ENCODE measurements at regions not wholly inside any gene's neighbourhood (a gene's known extent, or its start where the extent isn't known, plus 50 kb on each side); places are given as distances from the start of the nearest gene placed in this dataset.
"Not testable (repeated sequence)": the region's sequence is repeated elsewhere in the genome, so short reads cannot be mapped to it uniquely, and the experiment has no call there.

DNA sequence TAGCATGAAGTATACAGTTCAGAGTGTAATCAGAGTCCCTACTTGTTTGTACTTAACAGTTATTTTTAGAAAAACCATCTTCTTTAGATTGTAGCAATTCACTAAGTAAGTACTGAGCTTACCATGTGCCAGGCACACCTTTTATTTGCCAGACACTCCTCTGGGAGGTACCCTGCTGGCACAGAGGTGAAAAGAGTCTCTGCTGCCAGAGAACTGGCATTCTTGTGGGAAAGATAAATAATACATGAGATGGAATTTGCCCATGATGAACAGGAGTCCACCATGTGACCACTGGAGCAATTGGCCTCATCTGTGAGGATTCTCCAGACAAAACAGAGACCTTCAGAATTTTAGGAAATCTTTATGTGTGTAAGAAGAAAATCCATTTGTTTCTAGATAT is 199.3 kb upstream of the SLC16A7 start:
- H3K4me3 Mint-ChIP-seq: no peak overlapping the region
- peaks cover 0 to 3% (median 1%) of the 10 kb centered on the region in 6 donors for H3K9me3 Mint-ChIP-seq
- H3K4me1 Mint-ChIP-seq: no peaks in the 10 kb centered on the region
- H3K36me3 Mint-ChIP-seq: no peaks in the 10 kb centered on the region
- H3K27me3 Mint-ChIP-seq (ENCODE audit: low read depth in 3 of 3): peaks cover 0 to 3% (median under 1%) of the 10 kb centered on the region in 3 donors
- no peak for DNase-seq
- no peak overlapping the region for H3K27ac Mint-ChIP-seq

DNA sequence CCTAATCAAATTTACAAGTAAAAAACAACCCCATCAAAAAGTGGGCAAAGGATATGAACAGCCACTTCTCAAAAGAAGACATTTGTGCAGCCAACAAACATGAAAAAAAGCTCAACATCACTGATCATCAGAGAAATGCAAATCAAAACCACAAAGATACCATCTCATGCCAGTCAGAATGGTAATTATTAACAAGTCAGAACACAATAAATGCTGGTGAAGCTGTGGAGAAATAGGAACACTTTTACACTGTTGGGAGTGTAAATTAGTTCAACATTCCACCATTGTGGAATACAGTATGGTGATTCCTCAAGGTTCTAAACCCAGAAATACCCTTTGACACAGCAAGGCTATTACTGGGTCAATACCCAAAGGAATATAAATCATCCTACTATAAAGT is 200.5 kb upstream of the SLC16A7 start:
- not testable (repeated sequence) for H3K9me3 Mint-ChIP-seq; H3K36me3 Mint-ChIP-seq; H3K4me3 Mint-ChIP-seq; H3K27me3 Mint-ChIP-seq (ENCODE audit: low read depth in 3 of 3); DNase-seq; H3K4me1 Mint-ChIP-seq; H3K27ac Mint-ChIP-seq

DNA sequence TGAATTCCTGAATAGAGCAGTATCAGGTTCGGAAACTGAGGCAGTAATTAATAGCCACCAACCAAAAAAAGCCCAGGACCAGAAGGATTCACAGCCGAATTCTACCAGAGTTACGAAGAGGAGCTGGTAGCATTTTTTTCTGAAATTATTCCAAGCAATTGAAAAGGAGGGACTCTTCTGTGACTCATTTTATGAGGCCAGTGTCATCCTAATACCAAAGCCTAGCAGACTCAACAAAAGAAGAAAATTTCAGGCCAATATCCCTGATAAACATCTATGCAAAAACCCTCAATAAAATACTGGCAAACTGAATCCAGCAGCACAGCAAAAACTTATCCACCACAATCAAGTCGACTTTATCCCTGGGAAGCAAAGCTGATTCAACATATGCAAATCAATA is 202.3 kb upstream of the SLC16A7 start:
- no peak overlapping the region for H3K4me3 Mint-ChIP-seq
- DNase-seq: no peak
- no peak overlapping the region for H3K27ac Mint-ChIP-seq
- peaks cover 0 to 4% (median 3%) of the 10 kb centered on the region in 6 donors for H3K9me3 Mint-ChIP-seq
- H3K36me3 Mint-ChIP-seq: no peaks in the 10 kb centered on the region
- H3K27me3 Mint-ChIP-seq (ENCODE audit: low read depth in 3 of 3): peaks cover 0 to 5% (median 0%) of the 10 kb centered on the region in 3 donors
- H3K4me1 Mint-ChIP-seq: no peaks in the 10 kb centered on the region

DNA sequence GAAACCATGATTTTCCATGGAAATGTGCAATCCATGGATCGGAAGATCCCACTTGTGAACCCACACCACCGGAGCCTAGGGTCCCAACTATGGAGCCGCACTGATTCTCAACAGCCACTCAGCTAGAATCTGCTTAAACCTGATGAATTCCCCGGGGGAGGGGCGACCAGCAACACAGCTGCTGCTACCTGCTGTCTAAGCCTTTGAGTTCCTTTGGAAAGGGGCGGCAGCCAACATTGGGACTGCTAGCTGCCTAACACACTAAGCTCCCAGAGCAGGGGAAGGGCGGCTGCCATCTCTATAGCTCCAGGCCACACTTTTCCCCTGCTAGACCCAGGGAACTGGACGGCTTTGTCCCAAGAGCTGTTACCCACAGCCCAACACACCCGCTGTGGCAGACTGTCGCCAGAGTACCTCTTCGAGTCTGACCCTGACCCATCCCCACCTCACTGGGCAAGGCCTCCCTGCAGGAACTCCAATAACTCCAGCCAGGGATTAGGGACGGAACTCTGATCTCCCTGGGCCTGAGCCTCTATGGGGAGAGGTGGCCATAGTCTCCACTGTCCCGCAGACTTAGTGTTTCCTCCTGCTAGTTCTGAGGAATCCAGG is 205.8 kb upstream of the SLC16A7 start:
- Mint-ChIP-seq H3K4me3 (no peak overlapping the region), H3K27ac (no peak overlapping the region), H3K4me1 (no peaks in the 10 kb centered on the region), H3K36me3 (no peaks in the 10 kb centered on the region), H3K27me3 (ENCODE audit: low read depth in 3 of 3) (peaks cover 0 to 5% (median 0%) of the 10 kb centered on the region in 3 donors), H3K9me3 (peaks cover 0 to 4% (median 1%) of the 10 kb centered on the region in 6 donors)
- no peak for DNase-seq

DNA sequence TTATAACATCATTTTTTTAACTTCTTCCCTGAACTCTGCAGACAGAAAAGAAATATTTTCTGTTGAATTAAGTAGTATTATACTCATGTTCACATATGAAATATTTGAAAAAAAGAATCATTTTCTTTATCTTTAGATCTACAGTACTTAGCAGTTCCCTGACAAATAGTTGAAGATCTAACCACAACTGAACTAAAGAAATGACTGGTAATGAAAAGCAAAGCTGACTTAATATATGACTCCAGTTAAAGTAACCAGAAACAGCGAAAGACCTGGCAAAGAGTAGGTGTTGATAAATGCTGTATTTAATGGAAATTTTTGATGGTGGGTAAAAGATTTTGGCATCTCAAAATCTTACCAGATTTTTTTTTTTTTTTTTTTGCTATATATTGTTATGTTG is 207.1 kb upstream of the SLC16A7 start:
- Mint-ChIP-seq H3K36me3 (no peaks in the 10 kb centered on the region), H3K4me1 (no peaks in the 10 kb centered on the region), H3K9me3 (peaks cover 0 to 8% (median 0%) of the 10 kb centered on the region in 6 donors), H3K27me3 (ENCODE audit: low read depth in 3 of 3) (peaks cover 0 to 5% (median 0%) of the 10 kb centered on the region in 3 donors), H3K27ac (no peak overlapping the region), H3K4me3 (no peak overlapping the region)
- DNase-seq: no peak

DNA sequence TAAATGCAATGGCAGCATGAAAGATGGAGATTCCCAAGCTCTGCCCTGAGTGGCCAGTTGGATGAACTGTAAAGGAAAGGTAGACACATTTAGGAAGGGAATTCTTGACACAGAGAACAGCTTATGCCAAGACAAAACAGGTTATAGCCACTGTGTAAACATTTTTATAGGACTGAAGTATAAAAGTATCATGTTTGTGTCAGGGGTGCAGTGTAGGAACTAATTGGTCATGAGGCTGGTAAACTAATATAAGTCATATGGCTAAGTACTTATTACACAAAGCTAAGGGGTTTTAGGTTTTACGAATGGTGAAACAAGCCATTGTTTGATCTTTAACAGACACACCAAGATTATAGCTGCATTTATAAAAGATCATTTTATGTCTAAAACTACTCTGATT is 207.7 kb upstream of the SLC16A7 start:
- H3K4me3 Mint-ChIP-seq: no peak overlapping the region

DNA sequence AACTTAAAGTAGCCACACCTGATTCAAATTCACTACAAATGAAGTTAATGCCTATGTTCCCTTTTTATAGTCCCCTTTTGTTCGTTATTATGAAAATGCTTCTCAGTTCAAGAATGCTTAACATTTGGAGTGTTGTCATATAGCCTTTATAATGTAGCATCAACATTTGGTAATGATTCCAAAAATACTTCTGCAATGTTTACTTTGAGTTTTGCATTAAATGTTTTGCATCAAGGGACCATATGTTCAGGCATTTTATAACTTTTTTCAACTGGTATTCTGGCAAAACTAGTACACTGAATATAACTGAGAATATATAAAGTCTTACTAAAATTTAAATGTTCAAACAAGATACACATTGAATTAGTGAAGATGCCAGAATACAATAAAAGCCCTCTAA is 209.6 kb upstream of the SLC16A7 start:
- no peak overlapping the region for H3K4me3 Mint-ChIP-seq
- no peak overlapping the region for H3K27ac Mint-ChIP-seq
- no peaks in the 10 kb centered on the region for H3K36me3 Mint-ChIP-seq
- H3K4me1 Mint-ChIP-seq: peaks cover 0 to 1% of the 10 kb centered on the region in 2 donors
- peaks cover 0 to 2% (median 0%) of the 10 kb centered on the region in 3 donors for H3K27me3 Mint-ChIP-seq (ENCODE audit: low read depth in 3 of 3)
- no peak for DNase-seq
- H3K9me3 Mint-ChIP-seq: peaks cover 0 to 5% (median under 1%) of the 10 kb centered on the region in 6 donors

More for the DNA sequence above, 207.7 kb upstream of the SLC16A7 start:
- Mint-ChIP-seq H3K4me1 (no peaks in the 10 kb centered on the region), H3K27me3 (ENCODE audit: low read depth in 3 of 3) (peaks cover 0 to 5% (median 0%) of the 10 kb centered on the region in 3 donors), H3K9me3 (peaks cover 0 to 8% (median 0%) of the 10 kb centered on the region in 6 donors), H3K27ac (no peak overlapping the region), H3K36me3 (no peaks in the 10 kb centered on the region)
- no peak for DNase-seq

DNA sequence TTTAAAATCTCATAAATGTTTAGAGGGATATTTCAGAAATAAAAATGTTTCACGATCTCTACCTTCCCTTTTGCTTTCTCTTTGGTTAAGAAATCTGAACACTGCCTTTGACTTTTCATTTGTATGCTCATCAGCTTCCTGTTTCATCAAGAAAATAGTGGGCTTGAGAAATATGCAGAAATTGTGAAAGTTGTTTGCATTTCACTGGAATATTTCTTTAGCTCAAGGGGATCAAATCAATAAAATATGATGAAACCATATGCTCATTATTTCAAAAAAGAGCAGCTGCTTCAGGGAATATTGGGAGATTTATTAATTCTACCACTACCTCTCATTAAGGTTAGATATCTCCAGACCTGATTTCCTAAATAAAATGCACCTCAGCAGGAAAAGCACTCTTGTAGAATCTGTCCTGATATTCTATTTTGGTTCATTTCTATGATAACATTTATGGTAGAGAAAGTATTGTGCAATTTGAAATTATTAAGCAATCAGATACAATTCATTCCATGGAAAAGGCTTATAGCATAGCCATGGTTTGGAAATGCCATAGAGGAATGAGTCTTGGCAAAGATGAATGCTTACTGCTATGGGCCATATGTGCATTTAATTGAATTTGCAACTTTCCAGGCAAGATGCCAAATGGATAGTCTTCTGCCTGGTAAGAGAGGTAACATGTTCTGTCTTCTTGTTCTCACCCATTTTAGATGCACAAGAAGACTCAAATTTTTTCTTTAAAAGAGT is 212.6 kb upstream of the SLC16A7 start:
- Mint-ChIP-seq H3K4me3 (peak overlapping the region in 2 of 5 donors; percentile 4 to 49), H3K36me3 (no peaks in the 10 kb centered on the region), H3K27me3 (ENCODE audit: low read depth in 3 of 3) (no peaks in the 10 kb centered on the region), H3K4me1 (peaks cover 0 to 1% of the 10 kb centered on the region in 2 donors), H3K27ac (no peak overlapping the region), H3K9me3 (peaks cover 0 to 5% (median 0%) of the 10 kb centered on the region in 6 donors)
- DNase-seq: no peak

DNA sequence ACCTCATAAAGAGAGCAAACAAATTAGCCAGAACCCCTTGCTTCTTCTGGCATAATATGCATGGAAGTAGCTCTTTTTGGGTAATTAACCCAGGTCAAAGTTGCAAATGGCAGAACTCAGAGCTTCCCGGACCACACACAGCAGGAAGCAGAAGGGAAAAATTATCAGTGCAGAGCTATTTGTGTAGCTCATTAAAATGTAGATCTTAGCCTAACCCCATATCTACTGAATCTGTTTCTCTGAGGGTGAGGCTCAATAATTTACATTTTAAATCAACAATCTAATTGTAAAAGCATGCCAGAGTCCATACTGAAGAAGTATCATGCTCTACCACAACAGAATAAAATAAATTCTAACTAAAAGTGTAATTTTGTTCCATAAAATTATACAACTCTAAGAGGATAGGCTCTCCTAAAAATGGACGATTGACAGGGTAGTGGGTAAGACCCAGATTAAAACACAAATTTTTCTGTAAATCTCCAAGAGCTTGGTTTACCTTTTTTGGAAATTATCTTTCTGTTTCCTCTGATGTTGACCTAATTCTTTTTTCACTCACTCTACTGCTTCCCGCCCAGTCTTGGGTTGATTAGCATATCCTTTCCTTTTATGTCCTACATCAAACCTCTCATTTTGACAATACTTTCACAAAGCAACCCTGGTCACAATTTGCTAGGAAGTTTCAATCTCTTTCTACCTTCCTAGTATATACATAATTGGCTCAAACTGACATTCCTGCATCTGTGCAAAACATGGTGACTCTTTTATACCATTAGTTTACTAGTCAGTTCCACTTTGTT is 213.3 kb upstream of the SLC16A7 start:
- H3K4me1 Mint-ChIP-seq: peaks cover 0 to 1% of the 10 kb centered on the region in 2 donors
- H3K27ac Mint-ChIP-seq: no peak overlapping the region
- DNase-seq: no peak
- no peaks in the 10 kb centered on the region for H3K36me3 Mint-ChIP-seq
- H3K9me3 Mint-ChIP-seq: peaks cover 0 to 5% (median 0%) of the 10 kb centered on the region in 6 donors
- peak overlapping the region in 2 of 5 donors; percentile 4 to 40 for H3K4me3 Mint-ChIP-seq
- no peaks in the 10 kb centered on the region for H3K27me3 Mint-ChIP-seq (ENCODE audit: low read depth in 3 of 3)

DNA sequence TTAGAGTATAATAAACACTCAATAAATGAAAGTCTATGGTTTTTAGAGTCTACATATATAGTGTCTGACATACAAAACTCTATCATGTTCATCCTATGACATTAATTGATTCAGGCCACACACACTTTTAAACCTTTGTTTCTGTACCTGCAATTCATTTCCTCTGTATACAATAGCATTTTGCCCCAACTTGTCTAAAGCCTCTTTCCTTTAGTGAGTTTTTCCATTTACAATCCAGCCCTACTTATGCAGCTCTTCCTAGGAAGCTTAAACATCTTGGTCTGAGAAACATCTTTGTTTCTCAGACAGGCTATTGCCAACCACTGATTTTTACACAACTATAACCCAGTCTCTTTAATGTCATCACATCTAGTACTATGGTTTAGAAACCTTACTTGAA is 214.7 kb upstream of the SLC16A7 start:
- H3K9me3 Mint-ChIP-seq: peaks cover 0 to 5% (median under 1%) of the 10 kb centered on the region in 6 donors
- no peaks in the 10 kb centered on the region for H3K36me3 Mint-ChIP-seq
- H3K27ac Mint-ChIP-seq: no peak overlapping the region
- no peak for DNase-seq
- no peaks in the 10 kb centered on the region for H3K27me3 Mint-ChIP-seq (ENCODE audit: low read depth in 3 of 3)
- peaks cover 0 to 1% of the 10 kb centered on the region in 2 donors for H3K4me1 Mint-ChIP-seq
- H3K4me3 Mint-ChIP-seq: no peak overlapping the region

DNA sequence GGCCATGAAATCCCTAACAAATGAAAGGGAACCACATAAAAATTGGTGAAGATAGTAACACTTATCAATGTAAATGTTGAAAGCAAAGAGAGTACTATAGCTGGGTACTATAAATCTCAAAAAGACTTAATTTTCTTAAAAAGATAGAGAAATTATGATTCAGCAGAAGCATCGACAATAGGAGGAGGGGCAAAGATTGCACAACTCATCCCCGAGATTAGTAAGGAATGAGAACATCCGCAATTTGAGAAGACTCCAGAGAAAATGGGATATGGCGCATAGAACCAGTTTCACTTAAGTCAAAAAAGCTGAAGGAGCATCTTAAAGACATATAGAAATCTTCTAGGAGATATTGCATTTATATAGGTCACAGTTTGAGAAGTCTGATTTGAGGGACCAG is 220.2 kb upstream of the SLC16A7 start:
- Mint-ChIP-seq H3K4me3 (no peak overlapping the region), H3K9me3 (peaks cover 0 to 4% (median 1%) of the 10 kb centered on the region in 6 donors), H3K4me1 (no peaks in the 10 kb centered on the region), H3K36me3 (no peaks in the 10 kb centered on the region), H3K27me3 (ENCODE audit: low read depth in 3 of 3) (no peaks in the 10 kb centered on the region), H3K27ac (no peak overlapping the region)
- no peak for DNase-seq

DNA sequence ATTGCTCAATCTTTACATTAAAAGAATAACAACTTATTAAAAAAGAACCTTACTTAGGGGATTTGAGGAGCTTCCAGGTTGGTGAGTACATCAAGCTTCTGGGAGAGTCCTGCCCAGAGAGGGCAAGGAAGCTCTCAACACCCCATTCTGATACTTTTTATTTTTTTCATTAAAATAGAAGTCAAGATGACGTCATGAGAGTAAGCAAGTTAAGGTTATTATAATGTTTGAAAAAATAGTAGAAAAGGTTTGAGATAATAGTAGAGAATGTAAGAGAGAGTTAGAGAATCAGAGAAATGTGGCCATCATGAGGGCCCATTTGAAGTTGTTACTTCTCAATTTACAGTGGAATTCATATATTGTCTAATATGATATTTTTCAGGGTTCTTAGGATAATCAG is 221.0 kb upstream of the SLC16A7 start:
- Mint-ChIP-seq H3K4me3 (no peak overlapping the region), H3K36me3 (no peaks in the 10 kb centered on the region)
- no peak for DNase-seq

DNA sequence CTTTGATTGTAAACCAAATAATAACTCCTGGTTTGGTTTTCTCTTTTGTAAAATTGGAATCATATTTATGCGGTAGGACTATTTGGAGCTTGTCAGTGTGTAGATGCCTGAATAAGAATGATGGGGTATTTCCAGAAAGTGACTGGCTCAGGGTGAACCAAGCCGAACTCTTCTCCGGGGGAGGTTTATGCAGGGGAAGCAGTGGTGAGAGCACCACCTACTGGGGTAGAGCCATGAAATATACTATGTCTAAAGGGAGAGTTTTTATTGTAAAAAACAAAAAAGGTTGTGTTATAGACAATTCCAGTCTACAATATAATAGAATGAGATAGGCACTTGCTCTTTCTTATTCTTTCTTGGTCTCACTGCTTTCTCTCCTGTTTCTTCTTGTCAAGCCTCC is 222.9 kb upstream of the SLC16A7 start:
- Mint-ChIP-seq H3K27me3 (ENCODE audit: low read depth in 3 of 3) (no peaks in the 10 kb centered on the region), H3K4me3 (no peak overlapping the region), H3K4me1 (no peaks in the 10 kb centered on the region), H3K9me3 (peaks cover 0 to 4% (median 1%) of the 10 kb centered on the region in 6 donors), H3K36me3 (no peaks in the 10 kb centered on the region), H3K27ac (no peak overlapping the region)
- no peak for DNase-seq

More for the DNA sequence above, 221.0 kb upstream of the SLC16A7 start:
- Mint-ChIP-seq H3K27ac (no peak overlapping the region), H3K27me3 (ENCODE audit: low read depth in 3 of 3) (no peaks in the 10 kb centered on the region), H3K4me1 (no peaks in the 10 kb centered on the region), H3K9me3 (peaks cover 0 to 4% (median 1%) of the 10 kb centered on the region in 6 donors)

DNA sequence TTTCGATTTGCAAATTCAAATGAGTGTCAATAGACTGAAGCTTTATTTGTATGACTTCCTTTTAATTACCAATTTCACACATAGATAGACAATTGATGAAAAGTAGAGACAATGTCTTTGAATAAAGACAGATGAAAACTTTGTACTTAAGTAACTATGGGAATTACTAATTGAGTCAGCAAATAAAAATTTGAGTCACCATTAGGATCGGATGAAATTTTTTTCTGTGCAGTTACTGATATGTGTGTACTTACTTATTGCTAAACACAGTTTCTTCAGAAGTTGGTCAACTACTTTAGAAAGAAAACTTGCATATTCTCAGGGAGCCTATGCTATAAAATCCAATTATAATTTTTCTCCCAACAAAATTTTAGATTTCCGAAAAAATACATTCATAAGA is 224.9 kb upstream of the SLC16A7 start:
- Mint-ChIP-seq H3K9me3 (peaks cover 0 to 3% (median under 1%) of the 10 kb centered on the region in 6 donors), H3K27ac (no peak overlapping the region), H3K27me3 (ENCODE audit: low read depth in 3 of 3) (no peaks in the 10 kb centered on the region), H3K36me3 (no peaks in the 10 kb centered on the region), H3K4me1 (no peaks in the 10 kb centered on the region), H3K4me3 (no peak overlapping the region)
- no peak for DNase-seq
